HG03045 (cell line): ENCODE measurements at regions not wholly inside any gene's neighbourhood (a gene's known extent, or its start where the extent isn't known, plus 50 kb on each side); places are given as distances from the start of the nearest gene placed in this dataset.

Experiments used
- ATAC-seq: cut with Tn5 transposase; IDR thresholded peaks from one replicate; pipeline ENCODE4 v1.9.1; 2021; ENCODE audit warnings: mild to moderate bottlenecking, moderate library complexity; ENCODE audit not compliant: unreplicated experiment

DNA sequence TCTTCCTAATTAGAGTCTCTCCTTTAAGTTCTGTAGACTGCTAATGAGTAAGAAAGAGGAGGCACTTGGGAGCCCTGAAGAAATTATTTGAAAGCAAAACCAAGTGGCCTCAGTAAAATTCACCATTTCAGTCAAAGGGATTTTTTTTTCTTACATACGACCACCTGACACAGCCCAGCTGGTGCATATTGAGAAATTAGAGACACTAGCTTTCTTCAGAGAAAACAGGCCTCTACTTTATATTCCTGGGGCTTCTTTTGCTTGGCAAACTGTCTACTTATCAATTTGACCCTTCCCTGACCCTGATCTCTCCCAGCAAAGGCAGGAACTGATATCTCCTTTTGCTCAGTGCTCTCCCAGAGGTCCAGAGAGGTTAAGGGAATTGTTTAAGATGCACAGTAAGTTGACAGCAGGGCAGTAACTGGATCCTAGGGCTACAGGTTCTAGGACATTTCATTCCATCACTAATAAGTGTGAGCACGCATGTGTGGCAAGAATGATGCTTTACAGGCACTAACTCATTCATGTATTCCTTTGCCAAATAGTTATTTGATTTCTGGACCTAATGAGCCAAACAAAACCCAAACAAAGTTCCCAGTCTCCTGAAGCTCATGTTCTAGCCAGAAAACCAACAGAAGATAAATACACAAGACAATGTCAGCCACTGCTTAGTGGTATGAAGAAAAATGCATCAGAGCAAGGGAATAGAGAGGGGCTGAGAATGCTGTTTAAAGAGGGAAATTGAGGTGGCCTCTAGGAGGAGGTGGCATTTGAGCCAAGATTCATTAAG is 467.6 kb downstream of the SOX6 start:
- ATAC-seq: no peak

DNA sequence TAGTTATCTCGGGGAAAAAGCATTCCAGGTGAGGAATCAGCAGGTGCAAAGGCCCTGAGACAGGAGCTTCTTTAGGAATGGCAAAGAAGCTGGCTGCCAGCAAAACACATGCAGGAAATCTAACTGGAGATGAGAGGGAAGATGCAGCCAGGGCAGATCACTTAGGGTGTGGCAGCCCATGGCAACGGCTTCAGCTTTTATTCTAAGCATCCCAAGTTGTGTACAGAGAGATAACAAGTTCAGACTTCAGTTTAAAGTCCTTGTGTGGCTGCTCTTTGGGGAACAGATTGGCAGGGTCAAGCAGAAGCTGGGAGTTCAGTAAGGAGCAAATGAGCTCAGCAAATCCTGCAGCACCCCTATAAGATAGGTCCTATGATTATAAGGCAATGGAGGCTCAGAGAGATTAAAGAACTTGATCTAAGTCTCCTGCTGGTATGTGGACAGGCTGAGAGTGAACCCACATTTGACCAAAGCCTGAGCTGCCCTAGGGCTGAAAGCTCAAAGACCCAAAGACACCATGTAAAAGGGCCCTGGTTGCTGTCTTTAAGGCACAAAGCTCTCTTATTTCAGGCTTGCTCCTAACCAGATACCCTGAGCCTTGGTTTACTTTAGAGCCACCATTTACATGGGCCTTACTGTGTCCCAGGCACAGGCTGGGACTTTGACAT is 466.8 kb downstream of the SOX6 start:
- ATAC-seq: no peak

DNA sequence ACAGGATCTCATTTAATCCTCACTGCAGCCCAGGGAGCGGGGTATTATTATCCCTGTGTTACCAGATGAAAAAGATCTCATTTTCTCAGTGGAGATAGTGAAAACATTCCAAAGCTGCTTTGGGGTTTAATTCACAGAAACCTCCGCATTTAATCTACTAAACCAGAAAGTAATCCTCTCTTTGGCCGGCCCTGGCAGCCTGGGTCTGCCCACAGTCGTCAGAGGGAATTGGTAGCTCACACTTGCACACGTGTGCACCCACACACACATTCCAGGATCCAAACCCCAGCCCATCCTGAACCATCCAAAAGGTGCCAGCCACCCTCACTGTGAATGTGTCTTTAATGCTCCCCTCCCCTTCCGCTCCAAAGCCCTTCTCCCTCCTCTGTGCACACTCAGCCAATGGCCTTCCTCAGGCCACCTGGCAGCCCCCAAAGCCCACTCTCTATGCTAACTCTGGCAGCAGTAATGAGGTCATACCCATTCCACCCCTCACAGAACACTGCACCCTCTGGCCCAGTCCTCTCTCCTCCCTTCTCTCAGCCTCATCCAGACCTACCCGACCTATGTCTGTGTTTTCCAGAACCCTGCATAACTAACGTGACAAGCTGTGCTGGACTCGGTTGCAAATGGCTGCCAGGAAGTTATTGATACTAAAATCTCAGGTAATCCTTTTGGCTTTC is 466.2 kb downstream of the SOX6 start:
- no peak for ATAC-seq

GRCh38 chr11:15893080-15893492 is 463.3 kb downstream of the SOX6 start:
- no peak for ATAC-seq

DNA sequence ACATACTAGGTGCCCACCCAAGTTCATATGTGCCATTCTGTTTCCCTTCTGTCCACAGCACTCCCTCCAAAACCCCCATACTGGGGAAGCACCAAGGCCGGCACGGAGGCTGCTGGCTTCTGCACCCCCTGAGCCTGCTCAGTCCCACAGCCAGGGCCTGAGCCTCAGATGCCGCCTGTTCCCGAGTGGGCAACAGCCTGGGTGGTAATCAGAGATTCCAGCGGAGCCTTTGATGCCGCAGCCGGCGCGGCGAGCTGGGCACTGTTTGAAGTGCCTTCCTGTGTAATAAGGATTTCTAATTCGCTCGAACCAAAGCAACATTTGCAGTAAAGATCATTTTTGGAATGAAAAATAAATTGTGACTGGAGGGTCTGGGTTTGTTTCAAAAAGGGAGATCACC is 460.3 kb downstream of the SOX6 start:
- no peak for ATAC-seq

- ATAC-seq: no peak
These were observed 459.8 kb downstream of the SOX6 start for GRCh38 chr11:15896530-15896929.

DNA sequence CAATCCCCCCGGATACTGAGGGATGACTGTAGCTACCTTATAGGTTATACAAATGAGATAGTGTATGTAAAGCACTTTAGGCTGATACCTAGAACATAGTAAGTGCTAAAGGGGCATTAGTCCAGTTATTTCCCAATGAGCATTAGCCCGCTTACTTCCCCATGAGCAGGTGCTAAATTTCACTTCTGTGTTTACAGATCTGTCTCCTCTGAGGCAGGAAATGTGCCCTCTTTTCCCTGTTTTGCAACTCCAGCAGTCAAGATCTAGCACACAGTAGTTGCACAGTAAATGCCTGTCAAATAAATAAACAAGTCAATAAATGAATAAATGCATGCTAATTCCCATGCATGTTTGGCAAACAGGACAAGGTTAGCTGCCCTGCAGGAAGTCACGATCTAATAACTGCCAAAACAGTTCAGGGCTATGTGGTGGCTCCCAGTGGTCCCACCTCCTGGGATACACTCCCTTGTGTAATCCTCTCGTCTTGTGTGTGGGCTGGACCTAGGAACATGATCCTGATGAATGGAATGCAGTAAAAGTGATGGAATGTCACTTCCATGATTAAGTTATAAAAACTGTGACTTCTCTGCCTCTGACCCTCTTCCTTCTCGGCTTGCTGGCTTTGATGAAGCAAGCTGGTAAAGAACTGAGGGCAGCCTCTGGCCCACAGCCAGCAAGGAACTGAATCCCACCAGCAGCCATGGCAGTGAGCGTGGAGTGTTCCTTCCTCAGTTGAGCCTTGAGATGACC is 459.0 kb downstream of the SOX6 start:
- ATAC-seq: no peak

DNA sequence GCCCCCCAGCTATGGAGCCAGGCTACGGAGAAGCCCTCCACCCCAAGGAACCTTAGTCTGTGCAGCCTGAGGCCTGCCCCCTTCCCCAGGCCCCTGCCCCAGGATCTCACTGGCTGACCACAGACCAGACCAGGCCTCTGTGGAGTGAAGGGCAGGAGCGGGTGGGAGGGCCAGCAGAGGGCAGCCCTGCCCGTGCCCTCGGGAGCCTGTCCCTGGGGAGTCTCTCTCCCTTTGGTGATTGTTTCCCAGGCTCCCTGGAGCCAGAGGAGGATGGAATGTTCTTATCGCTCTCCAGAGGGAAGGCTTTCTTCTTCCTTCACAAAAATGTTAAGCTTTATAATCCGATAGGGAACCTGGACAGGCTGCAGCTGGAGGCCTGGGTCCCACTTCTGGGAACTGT is 455.3 kb downstream of the SOX6 start:
- ATAC-seq: no peak

GRCh38 chr11:15901790-15902189 is 454.6 kb downstream of the SOX6 start:
- no peak for ATAC-seq

DNA sequence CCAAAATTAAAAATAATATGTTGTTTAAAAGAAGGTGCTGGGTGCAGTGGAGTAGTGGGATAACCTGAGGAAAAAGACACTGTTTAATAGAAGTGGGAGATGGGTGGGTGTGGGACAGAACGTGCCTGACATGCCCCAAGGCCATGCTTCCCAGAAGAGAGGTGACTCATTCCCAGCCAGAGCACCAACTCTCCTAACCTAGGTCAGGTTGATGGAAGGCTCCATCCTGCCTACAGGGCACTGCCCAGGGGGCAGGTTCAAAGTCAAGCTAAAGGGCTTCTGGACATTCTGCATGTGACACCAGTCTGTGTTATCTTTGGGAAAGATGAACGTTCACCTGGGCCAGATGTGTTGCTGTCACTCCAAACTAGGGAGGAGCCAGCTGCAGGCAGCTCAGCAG is 453.1 kb downstream of the SOX6 start:
- ATAC-seq: no peak

DNA sequence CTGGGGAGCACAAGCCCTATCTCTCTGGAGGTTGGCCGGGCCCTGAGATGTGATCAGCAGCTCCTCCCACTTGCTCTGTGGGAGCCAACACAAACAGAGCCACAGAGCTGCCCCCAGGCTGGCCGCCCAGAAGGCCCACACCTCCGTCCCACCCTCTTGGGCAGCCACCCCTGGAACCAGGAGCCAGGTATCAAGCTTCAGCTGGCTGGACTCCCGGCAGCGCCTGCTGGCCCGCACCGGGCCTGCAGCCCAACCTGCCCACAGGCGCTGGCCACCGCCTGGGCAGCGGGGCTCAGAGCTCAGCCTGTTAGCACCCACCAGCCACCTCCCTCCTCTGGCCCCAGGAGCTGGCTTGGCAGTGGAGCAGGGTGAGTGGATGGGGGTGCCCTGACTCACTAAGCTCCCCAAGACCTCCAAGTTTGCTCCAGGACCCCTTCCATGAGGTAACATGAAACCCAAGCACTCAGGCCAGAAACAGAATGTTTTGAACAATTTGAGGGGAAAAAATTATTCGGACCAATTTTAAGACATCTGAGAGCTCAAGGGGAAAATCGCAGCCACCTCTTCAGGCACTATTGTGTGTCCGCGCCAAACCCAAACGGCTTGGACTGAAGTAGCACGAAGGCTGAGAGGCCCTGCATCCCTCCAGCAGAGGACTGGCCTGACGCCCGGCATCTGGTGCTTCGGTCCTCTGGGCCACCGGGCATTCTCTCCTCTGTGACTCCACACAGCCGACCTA is 450.8 kb downstream of the SOX6 start:
- no peak for ATAC-seq

DNA sequence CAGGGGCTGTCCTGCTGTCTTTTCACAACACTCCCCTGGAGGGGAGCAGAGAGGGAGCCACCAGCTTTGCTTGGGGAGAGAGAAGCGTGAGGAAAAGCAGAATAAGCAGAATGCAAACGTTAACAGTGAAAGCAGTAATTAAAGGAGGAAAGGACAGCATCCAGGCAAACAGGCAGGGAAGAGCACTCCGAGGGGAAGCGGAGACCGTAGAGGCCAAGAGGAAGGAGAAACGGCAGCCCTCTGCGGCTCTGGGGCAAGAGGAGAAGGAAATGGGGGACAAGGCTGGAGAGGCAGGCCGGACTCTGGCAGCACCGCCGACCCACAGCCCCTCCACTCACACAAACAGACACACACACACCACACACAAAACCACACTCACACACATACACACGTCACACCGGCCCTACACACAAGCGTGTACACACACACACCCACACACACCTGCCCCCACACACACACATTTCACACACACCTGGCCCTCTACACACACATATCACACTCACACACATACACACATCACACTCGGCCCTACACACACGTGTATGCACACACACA is 449.8 kb downstream of the SOX6 start:
- no peak for ATAC-seq

DNA sequence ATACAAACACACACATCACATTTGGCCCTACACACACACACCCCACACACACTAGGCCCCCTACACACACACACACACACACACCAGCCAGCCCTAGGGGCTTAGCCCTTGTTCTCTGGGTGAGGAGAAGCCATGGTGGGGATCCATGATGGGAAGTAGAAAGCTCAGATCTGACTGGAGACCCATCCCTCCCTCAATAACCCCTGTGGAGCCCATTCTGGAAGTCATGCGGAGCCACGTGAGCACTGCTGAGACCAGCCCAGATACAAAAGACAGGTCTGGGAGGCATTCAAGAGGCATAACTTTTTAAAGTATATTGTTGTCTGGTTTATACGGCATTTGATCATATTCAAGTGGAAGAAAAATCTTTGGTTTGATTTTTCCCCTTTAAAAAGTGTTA is 448.5 kb downstream of the SOX6 start:
- no peak for ATAC-seq

DNA sequence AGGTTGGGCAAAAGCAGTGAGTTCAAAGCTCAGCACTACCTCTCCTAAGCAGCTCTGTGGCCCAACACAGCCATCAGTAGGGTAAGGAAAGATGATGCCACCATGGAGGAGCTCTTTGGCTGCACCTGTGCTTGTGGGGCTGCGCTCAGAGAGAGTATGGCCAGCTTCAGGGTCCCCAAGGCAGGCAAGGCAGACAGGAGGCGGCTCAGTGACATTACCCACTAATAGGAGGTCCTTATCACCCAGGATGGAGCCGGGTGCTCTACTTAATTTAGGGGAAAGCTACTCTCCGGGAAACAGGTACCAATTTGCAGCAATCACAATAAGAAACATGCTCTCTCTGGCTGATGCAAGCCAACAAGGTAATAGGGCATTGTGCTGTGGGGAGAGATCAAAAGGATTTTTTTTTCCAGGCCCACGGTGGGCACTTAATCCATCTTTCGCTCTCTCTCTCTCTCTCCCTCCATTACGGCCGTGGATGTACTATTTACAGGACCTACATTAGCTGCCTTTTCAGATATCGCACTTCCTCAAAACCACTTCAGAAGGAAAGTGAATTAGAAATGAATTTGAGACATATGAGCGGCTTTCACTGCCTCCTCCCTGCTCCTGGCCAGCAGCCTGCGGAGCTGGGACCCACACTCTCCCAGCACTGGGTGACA is 446.3 kb downstream of the SOX6 start:
- no peak for ATAC-seq

DNA sequence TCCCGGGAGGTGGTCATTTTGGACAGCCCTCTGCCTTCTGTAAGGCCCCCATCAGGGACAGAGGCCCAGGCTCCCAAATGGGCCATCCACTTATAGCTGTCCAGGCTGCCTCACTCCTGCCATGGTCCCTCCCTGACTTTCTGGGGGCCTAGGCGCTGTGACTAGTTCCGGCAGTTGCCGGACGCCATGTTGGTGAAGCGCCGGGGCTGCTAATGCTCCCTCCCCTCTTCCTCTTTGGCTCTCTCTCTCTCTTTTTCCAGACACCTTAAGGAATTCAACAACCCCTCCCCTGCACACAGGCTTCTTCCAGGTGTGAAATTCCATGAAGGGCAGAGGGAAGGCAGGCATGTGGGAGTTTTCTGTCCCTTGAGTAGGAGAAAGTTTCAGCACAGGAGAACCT is 445.6 kb downstream of the SOX6 start:
- ATAC-seq: no peak

GRCh38 chr11:15911377-15912044 is 444.8 kb downstream of the SOX6 start:
- no peak for ATAC-seq

GRCh38 chr11:15912291-15912690 is 444.1 kb downstream of the SOX6 start:
- ATAC-seq: no peak

GRCh38 chr11:15912825-15913224 is 443.5 kb downstream of the SOX6 start:
- no peak for ATAC-seq

DNA sequence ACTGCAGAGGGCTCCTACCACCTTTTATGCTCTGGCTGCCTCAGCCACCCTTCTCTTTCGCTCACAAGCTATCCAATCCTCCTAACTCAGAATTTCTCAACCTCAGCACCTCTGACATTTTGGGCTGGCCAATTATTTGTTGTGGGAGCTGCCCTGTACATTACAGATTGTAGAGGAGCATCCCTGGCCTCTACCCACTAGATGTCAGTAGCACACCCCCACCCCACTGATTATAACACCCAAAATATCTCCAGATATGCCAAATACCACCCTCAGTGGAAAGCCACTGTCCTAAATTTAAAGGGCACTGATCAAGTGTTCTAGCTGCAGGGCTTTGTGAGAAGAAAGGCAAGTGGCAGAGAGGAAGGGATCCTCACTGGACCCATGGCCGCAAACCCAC is 443.1 kb downstream of the SOX6 start:
- no peak for ATAC-seq
